Daoy (cell line): ENCODE measurements at regions not wholly inside any gene's neighbourhood (a gene's known extent, or its start where the extent isn't known, plus 50 kb on each side); places are given as distances from the start of the nearest gene placed in this dataset.

Experiments used
- DNase-seq: peaks from one replicate; pipeline ENCODE4 v3.0.0-alpha.2; 2015; ENCODE audit warnings: low read depth

DNA sequence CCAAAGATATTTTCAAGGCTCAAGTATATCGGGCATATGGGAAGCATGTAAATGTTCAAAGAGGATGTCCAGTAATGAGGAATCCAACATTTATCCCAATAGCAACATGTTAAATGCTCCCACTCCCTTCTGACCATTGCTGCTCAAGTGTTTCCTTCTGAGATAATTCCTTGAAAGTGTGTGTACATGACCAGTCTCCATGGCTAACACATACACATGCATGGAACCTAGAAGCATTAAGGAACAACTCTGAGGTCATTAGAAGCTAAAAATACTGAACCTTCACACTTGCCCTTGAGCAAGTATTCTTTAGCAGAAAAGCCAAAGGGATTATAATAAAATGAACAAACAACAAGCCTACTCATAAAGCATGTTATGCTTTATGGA, 433.8 kb upstream of the TCF4 start:
- no peak for DNase-seq

DNA sequence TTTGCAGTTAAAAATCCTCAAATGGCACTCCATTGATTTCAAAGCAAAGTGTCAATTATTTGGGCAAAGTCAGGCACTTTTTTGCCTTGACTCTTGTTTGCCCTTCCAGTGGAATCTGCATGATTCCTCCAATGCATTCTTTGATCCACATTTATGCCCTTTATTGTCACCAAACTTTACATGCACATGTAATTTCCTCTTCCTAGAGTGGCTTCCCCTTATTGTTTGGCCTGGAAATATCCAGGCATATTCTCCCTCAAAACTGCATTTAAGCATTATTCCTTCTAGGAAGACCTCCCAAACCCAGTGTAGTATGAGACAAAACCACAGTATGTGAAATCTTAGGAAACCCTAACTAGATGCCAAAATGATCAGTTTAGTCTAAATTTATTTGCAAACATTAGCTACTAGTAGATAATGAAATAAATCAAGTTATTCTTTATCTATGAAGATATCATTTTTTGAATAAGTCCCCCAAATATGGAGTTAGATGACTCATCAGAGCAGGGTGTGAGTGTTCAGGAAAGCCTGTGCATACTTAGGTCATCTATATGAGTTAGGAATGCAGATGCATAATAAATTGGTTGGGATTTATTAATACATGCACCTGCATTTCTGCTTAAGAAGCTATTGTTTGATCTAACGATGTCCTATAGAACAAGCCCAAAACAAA, 433.3 kb upstream of the TCF4 start:
- no peak for DNase-seq

DNA sequence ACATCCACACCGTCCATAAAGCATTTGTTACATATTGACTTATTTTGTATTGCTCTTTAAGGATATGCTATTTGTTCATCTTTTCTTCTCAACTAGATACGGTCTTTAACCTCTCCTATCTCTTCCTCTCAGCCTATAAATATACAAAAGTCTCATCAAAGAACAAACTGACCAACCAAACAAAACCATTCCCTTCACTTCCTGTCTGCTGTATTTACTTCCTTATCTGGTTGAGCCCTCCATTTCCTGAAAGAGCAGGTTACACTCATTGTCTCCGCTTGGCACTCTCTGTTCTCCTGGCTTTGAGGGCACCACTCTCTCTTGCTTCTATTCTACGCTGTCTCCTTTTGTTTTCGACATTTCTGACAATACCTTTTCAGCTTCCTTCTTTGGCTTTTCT, 431.9 kb upstream of the TCF4 start:
- DNase-seq: no peak

DNA sequence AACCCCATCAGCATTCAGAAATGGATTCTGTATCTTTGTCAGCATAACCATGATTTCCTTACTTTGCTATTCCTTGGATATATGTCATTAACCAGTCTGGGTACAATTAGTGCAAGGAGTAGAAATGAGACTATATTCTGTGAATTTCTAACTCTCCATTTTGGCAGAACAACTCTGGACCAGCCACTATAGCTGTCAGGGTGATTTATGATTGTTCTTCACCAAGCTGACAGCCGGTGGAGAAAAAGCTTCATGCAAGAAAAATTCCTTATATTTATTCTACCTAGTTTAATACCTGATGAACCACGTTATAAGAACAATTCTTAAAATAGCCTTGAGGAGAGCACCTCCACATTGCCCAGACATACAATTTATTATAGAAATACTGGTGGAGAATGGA, 431.2 kb upstream of the TCF4 start:
- DNase-seq: no peak

DNA sequence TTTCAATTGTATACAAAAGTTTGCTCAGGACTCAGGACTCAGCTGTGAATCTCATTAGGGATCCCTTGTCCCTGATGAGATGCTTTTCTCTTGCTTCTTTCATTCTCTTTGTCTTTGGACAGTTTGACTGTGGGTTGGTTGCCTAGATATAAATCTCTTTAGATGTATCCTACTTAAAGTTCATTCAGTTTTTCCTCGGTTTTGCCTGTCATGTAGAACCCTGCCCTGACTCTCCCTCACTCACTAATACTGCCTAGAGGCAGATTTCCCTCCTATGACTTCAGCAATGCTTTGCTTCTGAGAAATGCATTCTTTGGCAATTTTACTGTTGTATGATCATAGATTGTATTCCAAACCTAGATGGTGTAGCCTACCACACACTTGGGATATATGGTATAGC, 421.4 kb upstream of the TCF4 start:
- no peak for DNase-seq

DNA sequence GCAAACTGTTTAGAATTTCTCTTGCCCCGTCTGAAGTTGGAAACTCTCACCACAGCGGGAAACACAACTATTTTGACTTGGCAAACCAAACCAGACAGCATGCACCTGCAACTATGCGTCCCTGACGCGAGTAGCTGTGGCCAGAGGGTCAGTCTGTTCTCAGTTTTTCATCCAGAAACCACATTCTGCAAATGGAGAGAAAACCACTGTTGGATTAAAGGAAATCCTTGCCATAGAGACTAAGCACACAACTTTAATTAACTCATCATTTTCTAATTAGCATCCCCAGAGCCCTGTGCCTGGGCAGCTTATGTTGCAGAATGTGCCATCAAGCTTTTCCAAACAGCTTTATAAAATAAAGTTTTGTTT, 415.7 kb upstream of the TCF4 start:
- DNase-seq: no peak

DNA sequence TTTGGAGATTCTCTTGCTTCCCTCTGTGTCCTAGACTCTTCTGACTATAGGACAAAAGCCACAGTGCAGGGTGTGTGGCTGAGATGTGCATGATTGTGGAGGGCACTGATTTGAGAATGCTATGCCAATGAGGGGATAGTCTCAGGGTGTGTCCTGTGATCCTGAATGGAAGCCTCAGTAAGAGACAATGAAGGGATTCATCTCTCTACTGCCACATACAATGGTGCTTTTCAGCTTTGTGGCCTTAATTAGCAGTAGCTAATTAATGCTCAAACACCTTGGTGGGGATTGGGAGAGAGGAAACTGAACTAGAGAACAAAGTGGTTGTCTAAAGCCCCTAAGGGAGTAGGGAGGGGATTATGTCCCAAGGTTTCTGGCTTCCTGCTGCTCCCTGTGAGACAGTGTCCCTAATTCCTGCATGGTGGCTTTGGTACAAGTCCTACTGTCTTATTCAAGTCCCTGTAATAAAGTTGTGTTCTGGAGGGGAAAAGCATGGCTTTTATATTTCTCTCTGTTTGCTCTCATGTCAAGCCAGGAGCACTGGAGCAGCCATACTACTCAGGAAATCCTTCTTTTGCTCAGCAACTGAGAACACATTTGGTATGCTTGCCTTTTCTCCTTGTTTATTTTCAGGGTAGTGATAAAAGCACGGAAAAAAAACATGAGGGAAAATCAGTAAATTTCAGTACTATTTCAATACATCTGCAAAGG, 415.2 kb upstream of the TCF4 start:
- DNase-seq: no peak

DNA sequence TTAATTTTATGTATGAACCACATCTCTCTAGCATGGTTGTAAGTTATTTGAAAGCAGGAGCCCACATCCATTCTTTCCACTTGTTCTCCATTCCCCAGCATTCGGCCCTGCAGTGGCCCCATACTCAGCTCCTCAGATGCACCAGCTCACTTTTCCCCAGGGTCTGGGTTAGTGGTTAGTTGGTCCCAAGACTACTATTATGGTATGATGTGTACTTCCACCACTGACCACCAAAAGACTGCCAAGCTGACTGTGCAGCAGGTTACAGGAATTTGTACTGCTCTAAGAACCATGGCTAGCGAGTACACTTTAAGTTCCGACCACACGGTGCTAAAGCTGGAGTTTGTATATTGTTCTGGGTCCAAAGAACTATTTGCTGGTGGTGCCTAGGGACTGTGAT, 413.6 kb upstream of the TCF4 start:
- DNase-seq: peak; percentile 44

DNA sequence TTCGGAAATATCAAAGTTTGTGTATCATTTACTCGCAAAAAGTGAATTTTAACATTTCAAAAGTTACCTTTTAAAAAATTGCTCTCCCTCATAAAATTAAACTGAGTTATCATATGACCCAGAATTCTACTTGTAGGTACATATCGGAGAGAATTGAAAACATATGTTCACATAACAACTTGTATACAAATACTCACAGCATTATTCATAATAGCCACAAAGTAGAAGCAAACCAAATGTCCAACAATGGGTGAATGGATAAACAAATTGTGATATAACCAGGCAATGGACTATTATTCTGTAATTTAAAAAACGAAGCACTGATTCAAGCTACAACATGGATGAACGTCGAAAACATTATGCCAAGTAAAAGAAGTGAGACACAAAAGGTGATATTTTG, 412.0 kb upstream of the TCF4 start:
- no peak for DNase-seq

DNA sequence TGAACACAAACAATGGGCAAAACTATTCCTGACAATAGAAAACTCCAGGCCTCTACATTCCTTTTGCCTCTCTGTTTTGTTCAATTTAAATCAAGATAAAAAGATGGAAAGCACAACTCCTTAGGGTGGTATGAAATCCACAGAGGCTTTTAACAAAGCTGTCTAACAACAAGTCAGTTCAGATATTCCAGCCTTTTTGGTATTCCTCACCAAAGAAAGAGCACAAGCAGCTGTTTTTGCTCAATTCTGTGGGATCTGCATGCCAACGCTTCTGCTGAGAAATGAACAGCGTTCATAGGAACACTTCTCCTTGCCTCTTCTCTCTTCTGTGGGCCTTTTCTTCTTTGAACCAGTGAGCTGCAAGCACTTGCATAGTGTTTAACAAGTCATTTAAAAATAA, 411.6 kb upstream of the TCF4 start:
- DNase-seq: no peak

DNA sequence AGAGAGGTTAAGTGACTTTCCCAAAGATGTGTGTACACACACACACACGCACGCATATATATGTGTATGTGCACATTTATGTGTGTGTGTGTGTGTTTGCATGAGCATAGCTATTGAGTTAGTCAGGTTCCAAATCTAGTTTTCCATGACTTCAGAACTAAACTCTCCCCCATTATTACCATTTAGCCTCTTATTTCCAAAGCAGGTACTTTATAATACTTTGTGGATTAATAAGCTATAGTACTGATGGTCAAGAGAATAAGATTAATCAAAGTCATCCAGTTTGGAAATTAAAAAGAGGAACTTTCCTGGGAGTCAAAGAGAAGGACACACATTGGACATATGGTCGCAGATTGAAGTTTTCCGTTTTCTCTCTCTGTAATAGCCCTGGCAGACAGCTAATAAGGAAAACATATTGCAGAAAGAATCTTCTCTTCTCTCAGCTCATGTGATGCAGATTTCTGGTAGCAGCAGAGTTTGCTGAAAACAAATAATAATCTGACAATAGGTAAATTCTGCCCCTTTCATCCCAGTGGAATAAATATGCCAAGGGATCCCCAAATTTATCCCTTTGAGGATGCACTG, 410.9 kb upstream of the TCF4 start:
- DNase-seq: no peak

DNA sequence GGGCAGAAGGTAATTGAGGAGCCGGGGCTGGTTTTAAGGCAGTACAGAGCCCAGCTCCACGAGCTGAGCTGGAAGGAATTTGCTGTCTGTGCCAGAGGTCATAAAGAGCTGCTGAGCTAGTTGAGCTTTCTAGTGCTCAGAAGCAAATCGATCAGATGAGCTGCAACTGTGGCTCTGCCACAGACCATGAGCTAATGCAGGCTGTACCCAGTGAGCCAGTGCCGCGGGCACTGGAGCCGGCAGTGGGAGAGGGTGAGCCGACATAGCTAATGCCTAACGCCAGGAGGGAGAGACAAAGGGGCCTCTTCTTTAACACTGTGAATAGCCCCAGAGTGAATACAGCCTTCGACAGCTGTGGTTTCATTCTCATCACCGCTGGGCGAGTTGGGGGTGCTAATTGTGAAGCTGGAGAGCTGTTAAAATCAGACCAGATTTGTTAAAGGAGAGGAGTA, 410.1 kb upstream of the TCF4 start:
- peak; percentile 62 for DNase-seq

DNA sequence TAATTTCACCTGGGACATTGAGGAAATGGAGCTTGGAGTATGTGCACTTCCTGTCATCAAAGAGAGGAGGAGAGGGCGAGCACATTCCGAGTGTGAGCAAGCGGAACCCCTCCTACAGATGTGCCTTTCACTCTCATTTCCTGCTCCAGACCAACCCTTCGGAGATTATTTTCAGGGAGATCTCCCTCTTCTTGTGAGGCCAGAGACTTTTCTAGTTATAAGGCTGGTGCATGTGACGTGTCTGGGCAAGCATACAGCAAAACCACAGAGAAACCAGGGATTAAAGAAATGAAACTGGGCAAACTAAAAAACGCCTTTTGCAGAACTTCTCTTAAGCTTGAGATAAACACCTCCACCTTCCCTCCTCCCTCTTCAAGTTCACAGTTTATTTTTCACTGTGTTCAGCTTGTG, 409.2 kb upstream of the TCF4 start:
- peak; percentile 58 for DNase-seq

DNA sequence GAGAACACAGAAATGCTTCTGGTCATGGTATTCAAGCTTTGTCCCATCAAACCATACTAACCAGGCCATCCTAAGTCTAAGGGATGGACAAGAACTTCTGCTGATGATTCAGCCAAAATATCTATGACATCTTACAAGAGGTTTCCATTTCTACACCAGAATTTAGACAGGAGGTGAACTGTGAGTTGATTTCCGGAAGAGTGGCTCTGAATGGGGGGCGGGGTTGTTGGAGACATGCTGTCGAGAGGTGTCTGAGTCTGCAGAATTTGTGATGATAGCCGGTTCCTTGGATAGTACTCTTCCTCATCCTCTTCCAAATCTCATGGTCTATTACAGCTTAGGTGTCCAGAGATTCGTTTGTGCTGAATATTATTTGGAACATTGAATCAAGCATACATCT, 408.7 kb upstream of the TCF4 start:
- DNase-seq: no peak

DNA sequence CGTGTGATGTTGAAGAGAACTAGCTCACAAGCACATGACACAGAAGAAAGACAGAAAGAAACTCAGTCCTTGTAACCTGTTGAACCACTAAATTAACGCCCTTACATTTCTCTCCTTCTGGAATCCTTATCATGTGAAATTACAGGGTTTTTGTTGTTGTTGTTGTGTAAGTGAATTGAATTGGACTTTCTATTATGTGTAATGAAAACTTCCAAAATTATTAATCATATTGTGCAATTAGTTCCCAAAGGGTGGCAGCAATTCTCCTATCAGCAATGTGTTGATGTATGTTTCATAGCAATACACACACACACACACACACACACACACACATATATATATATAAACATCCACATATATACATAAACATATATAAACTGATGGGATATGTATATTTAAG, 402.2 kb upstream of the TCF4 start:
- DNase-seq: no peak

DNA sequence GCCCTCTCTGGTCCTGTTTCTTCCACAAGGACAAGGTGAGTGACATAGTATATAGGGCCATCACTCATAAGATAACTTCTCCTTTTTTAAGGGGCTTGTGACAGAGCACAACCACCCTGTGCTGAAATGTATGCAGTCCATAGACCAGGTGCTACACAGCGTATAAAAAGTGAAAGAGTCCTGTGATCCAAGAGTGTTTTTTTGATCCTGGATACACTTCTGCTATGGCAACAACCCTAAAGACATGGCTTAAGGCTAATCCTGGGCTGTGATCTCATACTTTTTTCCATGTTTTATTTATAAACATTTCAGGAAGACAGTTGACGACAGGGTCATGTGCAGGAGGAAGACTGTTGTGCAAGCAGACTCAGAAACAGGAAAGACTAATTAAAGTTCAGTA, 400.5 kb upstream of the TCF4 start:
- no peak for DNase-seq

DNA sequence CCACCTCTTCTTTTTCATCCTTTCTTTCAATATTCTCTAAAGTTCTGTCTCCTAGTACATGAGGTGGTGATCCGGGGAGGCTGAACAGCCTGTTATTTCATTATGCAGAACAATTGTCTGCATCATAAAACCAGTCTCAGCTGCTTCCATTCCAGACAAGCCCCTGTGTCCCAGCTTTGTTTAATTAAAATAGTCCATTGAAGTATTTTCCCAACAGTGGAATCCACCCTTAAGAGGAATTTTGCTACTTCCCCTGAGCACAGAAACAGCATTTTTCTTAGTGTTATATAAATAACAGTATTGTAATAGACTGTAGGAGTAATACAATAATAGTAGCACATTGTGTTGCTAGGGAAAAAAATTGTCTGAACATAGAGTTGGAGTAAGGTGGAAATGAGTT, 395.4 kb upstream of the TCF4 start:
- no peak for DNase-seq

DNA sequence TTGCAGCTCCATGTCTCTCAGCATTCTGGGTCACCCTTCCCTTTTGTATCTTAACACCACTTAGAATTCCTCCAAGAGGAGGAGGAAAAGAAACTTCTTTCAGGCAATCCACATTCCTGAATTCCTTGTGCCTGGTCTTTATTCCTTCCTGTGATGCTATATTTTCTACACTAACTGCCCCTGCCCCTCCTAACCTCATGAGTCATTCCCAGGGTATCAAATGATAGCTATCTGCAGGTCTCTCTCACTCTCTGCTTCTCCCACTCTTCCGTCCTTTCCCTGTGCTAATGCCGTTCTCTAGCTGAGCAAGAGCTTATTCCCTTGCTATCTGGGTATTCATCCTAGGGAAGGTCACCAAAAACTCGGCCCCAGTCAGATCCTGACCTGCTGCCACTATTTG, 395.0 kb upstream of the TCF4 start:
- peak; percentile 59 for DNase-seq

DNA sequence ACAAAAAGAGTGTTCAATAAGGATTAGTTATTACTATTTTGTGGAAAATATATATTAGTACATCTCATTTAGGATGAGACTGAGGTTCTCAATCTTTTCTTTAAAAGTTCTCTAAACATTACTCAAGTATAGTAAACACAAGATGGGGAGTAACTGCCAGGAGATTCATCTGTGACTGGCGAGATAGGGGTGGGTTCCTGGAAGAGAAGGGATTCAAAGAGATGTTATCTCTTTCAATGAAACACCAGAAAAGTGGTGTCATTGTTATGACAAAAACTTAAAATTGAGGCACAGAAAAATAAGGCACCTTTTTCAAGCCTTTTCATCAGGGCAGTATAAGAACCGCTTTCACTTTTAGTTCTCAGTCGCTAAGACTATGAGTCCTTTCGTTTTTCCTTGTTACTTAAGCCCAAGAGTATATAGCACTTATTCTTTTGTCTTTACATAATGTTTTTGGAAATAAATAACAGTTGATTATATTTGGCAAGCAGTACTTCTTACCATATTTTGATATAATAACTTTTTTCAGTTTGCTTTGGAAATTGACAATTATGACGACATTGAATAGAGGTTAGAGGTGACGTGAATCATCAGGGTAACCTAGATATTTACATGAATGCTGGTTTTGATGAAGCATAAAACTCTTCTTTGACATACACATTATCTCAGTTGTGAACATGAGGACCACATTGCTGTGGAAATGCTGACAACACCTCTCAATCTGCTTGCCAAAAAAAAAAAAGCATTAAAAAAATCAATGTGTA, 393.9 kb upstream of the TCF4 start:
- no peak for DNase-seq

DNA sequence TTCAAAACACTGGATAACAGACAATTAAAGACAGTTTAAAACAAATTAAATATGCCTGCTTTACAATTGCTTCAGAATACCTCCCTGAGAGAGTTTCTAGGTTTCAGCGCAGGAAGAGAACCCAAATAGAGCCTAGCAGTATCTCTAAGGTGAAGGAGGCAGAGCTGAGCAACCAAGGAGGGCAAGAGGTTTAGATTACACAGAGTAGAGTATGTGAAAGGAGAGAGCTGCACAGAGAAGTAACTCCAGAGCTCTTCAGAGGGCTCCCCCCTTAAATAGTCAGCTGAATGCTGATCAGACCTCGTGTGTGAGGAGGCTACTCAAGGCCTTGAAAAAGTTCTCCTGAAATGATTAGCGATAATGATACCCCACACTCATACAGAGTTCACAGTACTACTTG, 386.5 kb upstream of the TCF4 start:
- DNase-seq: no peak

DNA sequence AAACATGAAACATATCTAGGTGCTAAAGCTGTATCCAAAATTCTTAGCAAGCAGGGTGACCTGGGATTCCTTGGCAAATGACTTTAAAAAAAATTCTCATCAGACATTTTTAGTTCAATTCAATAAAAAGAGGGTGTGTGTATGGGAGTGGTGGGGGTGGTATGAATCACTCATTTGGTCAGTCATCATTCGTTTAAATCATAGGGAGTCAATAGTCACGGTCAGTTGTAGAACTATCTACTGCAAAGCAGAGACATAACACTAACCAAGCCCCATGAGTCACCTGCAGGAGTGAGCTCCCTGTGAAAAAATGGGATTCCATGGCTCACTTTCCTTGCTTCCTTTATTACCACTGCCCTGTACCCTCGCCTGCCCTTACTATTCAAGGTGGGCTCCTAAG, 380.6 kb upstream of the TCF4 start:
- peak; percentile 54 for DNase-seq

DNA sequence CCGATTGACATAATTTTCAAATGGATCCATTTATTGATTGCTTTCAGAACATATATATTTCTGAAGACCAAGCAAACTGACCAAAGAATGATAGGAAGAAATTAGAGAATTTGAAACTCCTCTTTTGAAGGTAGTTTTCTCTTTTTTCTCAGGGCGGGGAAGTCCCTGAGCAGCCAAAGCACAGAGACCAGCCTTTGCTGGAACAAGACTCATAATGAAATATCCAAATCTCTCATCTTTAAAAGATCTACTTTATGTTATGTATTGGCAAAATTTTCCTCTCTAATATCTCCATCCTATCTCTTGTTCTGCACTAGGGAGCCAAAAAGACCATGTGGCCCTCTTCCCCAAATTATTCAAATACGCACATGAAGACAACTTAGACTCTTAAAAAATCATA, 379.0 kb upstream of the TCF4 start:
- DNase-seq: no peak

DNA sequence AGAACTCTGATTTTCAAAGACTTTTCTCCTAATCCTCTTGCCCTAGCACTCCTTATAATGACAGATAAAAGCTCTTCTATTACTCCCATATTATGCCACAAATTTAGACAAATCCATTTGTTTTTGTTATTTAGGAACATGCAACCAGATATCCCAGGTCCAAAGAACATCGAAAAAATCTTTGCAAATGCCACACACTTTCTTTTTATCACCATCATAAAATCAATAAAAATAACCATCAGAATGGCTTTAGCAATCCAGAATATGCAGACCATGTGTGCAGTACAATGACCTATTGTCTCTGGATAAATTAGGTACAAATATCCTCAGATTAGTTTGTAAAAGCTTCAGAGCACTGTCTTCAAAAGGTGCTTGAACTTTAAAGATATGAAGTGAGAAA, 376.2 kb upstream of the TCF4 start:
- DNase-seq: no peak
